ENCODE measurements at regions not wholly inside any gene's neighbourhood (a gene's known extent, or its start where the extent isn't known, plus 50 kb on each side); places are given as distances from the start of the nearest gene placed in this dataset.
"Not testable (repeated sequence)": the region's sequence is repeated elsewhere in the genome, so short reads cannot be mapped to it uniquely, and the experiment has no call there.

- TF ChIP-seq ZBTB7A (tag by site-specific recombination; IDR thresholded peaks at IDR 0.05; ENCODE audit: low read depth); REST (tag by site-specific recombination; IDR thresholded peaks at IDR 0.05); CTCF (tag by site-specific recombination; IDR thresholded peaks at IDR 0.05); ZNF792 (tag by site-specific recombination; IDR thresholded peaks at IDR 0.05); ZNF785 (tag by site-specific recombination; IDR thresholded peaks at IDR 0.05); ZNF266 (tag by site-specific recombination; IDR thresholded peaks at IDR 0.05; ENCODE audit: low read depth): not testable (repeated sequence)
Observed at GRCh38 chr17:21501927-21502700, 126.0 kb downstream of the KCNJ12 start.

Measured in HEK293 (cell line).